ENCODE measurements at regions not wholly inside any gene's neighbourhood (a gene's known extent, or its start where the extent isn't known, plus 50 kb on each side); places are given as distances from the start of the nearest gene placed in this dataset.

GRCh38 chr9:85173967-85174366, 504.4 kb downstream of the NTRK2 start:
- TF ChIP-seq, protein P1, sequence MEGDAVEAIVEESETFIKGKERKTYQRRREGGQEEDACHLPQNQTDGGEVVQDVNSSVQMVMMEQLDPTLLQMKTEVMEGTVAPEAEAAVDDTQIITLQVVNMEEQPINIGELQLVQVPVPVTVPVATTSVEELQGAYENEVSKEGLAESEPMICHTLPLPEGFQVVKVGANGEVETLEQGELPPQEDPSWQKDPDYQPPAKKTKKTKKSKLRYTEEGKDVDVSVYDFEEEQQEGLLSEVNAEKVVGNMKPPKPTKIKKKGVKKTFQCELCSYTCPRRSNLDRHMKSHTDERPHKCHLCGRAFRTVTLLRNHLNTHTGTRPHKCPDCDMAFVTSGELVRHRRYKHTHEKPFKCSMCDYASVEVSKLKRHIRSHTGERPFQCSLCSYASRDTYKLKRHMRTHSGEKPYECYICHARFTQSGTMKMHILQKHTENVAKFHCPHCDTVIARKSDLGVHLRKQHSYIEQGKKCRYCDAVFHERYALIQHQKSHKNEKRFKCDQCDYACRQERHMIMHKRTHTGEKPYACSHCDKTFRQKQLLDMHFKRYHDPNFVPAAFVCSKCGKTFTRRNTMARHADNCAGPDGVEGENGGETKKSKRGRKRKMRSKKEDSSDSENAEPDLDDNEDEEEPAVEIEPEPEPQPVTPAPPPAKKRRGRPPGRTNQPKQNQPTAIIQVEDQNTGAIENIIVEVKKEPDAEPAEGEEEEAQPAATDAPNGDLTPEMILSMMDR (IDR thresholded peaks at IDR 0.05; ENCODE audit: borderline replicate concordance, extremely low read depth, low read length, poor library complexity, severe bottlenecking), result no peak
- TF ChIP-seq EZH2 (IDR thresholded peaks at IDR 0.05; ENCODE audit: borderline replicate concordance, low read depth, low read length, severe bottlenecking), result no peak

Data from DND-41 (cell line).